ENCODE measurements at regions not wholly inside any gene's neighbourhood (a gene's known extent, or its start where the extent isn't known, plus 50 kb on each side); places are given as distances from the start of the nearest gene placed in this dataset.

DNA sequence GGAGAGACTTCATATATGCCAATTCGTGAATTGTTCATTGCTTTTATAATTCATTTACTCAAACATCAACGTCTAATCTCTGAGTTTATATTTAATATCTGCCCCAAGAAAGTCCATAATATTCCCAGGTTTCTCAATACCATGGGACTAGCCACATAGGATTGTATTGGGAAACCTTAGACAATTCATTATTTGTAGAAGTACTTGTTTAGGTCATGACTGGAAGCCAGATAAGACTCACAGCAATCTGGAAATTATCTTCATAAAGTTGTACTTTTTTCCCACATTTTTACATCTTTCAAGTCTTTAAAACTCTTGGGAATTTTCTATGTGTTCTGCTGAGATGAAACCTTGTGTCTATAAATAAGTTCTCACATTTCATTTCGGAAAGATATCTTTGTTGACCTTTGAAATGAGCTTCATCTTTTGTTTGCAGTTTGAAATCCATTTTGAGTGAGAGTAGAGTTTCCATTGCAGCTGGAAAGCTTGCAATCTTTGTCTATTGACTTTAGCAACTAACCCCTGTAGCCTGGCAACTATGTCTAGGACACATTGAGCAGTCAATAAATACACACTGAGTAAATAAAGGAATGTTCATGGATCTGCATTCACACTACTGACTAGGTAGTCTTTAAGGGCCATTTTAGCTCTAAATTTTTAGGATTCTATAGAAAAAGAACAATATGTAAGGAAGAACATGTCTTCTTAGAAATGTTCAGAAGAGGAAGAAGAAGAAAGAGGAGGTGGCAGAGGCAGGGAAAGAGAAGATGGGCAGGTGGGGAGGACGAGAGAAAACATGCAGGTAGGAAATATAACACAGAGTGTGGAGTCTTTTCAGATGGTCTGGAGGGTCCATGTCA, 154.4 kb downstream of the LRIG3 start:
- Histone ChIP-seq H3K4me3 (replicated peaks; ENCODE audit: insufficient read depth, low read length) (no peak overlapping the region), H3K27me3 (ENCODE audit: insufficient read depth, poor library complexity, severe bottlenecking) (no peaks in the 10 kb centered on the region), H3K27ac (replicated peaks) (no peak overlapping the region)
- no peak for TF ChIP-seq POLR2AphosphoS5 (IDR thresholded peaks at IDR 0.05; ENCODE audit: low read depth)
- no peak for TF ChIP-seq SPI1 (IDR thresholded peaks at IDR 0.05; ENCODE audit: borderline replicate concordance, low read depth)
- no peak for TF ChIP-seq GABPA (IDR thresholded peaks at IDR 0.05; ENCODE audit: low read depth)
- TF ChIP-seq, protein P1, sequence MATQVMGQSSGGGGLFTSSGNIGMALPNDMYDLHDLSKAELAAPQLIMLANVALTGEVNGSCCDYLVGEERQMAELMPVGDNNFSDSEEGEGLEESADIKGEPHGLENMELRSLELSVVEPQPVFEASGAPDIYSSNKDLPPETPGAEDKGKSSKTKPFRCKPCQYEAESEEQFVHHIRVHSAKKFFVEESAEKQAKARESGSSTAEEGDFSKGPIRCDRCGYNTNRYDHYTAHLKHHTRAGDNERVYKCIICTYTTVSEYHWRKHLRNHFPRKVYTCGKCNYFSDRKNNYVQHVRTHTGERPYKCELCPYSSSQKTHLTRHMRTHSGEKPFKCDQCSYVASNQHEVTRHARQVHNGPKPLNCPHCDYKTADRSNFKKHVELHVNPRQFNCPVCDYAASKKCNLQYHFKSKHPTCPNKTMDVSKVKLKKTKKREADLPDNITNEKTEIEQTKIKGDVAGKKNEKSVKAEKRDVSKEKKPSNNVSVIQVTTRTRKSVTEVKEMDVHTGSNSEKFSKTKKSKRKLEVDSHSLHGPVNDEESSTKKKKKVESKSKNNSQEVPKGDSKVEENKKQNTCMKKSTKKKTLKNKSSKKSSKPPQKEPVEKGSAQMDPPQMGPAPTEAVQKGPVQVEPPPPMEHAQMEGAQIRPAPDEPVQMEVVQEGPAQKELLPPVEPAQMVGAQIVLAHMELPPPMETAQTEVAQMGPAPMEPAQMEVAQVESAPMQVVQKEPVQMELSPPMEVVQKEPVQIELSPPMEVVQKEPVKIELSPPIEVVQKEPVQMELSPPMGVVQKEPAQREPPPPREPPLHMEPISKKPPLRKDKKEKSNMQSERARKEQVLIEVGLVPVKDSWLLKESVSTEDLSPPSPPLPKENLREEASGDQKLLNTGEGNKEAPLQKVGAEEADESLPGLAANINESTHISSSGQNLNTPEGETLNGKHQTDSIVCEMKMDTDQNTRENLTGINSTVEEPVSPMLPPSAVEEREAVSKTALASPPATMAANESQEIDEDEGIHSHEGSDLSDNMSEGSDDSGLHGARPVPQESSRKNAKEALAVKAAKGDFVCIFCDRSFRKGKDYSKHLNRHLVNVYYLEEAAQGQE (IDR thresholded peaks at IDR 0.05; ENCODE audit: insufficient replicate concordance, low read depth), result no peak
- TF ChIP-seq, protein P2, sequence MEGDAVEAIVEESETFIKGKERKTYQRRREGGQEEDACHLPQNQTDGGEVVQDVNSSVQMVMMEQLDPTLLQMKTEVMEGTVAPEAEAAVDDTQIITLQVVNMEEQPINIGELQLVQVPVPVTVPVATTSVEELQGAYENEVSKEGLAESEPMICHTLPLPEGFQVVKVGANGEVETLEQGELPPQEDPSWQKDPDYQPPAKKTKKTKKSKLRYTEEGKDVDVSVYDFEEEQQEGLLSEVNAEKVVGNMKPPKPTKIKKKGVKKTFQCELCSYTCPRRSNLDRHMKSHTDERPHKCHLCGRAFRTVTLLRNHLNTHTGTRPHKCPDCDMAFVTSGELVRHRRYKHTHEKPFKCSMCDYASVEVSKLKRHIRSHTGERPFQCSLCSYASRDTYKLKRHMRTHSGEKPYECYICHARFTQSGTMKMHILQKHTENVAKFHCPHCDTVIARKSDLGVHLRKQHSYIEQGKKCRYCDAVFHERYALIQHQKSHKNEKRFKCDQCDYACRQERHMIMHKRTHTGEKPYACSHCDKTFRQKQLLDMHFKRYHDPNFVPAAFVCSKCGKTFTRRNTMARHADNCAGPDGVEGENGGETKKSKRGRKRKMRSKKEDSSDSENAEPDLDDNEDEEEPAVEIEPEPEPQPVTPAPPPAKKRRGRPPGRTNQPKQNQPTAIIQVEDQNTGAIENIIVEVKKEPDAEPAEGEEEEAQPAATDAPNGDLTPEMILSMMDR (IDR thresholded peaks at IDR 0.05; ENCODE audit: insufficient read depth, low read length), result no peak
- DNase-seq (ENCODE audit: low read depth in 1 of 2, low spot score in 1 of 2), result no peak

DNA sequence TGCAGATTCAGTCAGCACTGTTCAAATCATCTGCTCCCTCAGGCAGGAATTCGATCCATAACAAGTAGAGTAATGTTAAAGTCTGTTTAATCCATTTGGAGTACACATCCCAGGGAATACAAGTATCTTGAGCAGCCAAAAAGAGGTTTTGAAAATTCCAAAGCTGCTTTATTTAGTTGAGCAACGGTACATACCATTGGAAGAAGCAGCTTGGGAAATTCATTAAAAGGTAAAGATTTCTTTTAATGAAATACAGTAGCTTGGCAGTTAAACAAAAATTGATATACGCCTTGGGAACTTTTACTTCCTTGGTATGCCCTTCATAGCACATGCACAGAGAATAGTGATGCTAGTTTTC, 153.8 kb downstream of the LRIG3 start:
- TF ChIP-seq, protein P1 (IDR thresholded peaks at IDR 0.05; ENCODE audit: insufficient replicate concordance, low read depth), result no peak
- TF ChIP-seq SPI1 (IDR thresholded peaks at IDR 0.05; ENCODE audit: borderline replicate concordance, low read depth) (no peak), GABPA (IDR thresholded peaks at IDR 0.05; ENCODE audit: low read depth) (no peak), POLR2AphosphoS5 (IDR thresholded peaks at IDR 0.05; ENCODE audit: low read depth) (no peak)
- TF ChIP-seq, protein P2 (IDR thresholded peaks at IDR 0.05; ENCODE audit: insufficient read depth, low read length), result no peak
- H3K4me3 ChIP-seq (replicated peaks; ENCODE audit: insufficient read depth, low read length), result no peak overlapping the region
- no peaks in the 10 kb centered on the region for H3K27me3 ChIP-seq (ENCODE audit: insufficient read depth, poor library complexity, severe bottlenecking)
- DNase-seq (ENCODE audit: low read depth in 1 of 2, low spot score in 1 of 2), result no peak
- no peak overlapping the region for H3K27ac ChIP-seq (replicated peaks)

DNA sequence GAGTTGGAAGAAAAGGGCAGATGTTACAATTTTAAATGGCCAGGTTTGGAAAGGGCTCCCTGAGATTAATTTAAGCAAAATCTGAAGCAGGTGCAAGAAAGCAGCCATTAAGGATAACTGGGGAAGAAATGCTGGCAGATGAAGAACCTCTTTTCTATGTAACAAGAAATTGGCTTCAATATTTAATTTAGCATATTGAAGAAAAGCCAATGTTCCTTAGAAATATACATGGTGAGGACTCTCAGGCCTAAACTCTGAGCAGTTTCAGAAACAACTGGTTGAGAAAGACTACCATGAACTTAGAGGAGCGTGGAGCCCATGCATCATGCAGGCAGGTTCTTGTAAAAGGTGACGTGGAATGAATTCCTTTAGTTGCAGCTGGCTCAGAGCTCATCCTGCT, 152.8 kb downstream of the LRIG3 start:
- no peak for TF ChIP-seq POLR2AphosphoS5 (IDR thresholded peaks at IDR 0.05; ENCODE audit: low read depth)
- TF ChIP-seq SPI1 (IDR thresholded peaks at IDR 0.05; ENCODE audit: borderline replicate concordance, low read depth), result no peak
- TF ChIP-seq GABPA (IDR thresholded peaks at IDR 0.05; ENCODE audit: low read depth), result no peak
- TF ChIP-seq, protein P2 (IDR thresholded peaks at IDR 0.05; ENCODE audit: insufficient read depth, low read length), result no peak
- TF ChIP-seq, protein P1 (IDR thresholded peaks at IDR 0.05; ENCODE audit: insufficient replicate concordance, low read depth), result no peak
- Histone ChIP-seq H3K4me3 (replicated peaks; ENCODE audit: insufficient read depth, low read length) (no peak overlapping the region), H3K27ac (replicated peaks) (no peak overlapping the region), H3K27me3 (ENCODE audit: insufficient read depth, poor library complexity, severe bottlenecking) (no peaks in the 10 kb centered on the region)
- DNase-seq (ENCODE audit: low read depth in 1 of 2, low spot score in 1 of 2), result no peak

Measured in HL-60 (cell line).